ELR (cell line): ENCODE measurements at regions not wholly inside any gene's neighbourhood (a gene's known extent, or its start where the extent isn't known, plus 50 kb on each side); places are given as distances from the start of the nearest gene placed in this dataset.
"Not testable (repeated sequence)": the region's sequence is repeated elsewhere in the genome, so short reads cannot be mapped to it uniquely, and the experiment has no call there.

Source experiments
- DNase-seq: peaks from one replicate; pipeline ENCODE4 v3.0.0-alpha.2; 2015; ENCODE audit warnings: low read depth

- DNase-seq = no peak
Observed at GRCh38 chr17:71872843-71873485, 247.9 kb upstream of the SOX9 start.

GRCh38 chr17:71874773-71875172 is 246.0 kb upstream of the SOX9 start:
- DNase-seq = not testable (repeated sequence)

GRCh38 chr17:71878271-71878670 is 242.5 kb upstream of the SOX9 start:
- DNase-seq = no peak

DNA sequence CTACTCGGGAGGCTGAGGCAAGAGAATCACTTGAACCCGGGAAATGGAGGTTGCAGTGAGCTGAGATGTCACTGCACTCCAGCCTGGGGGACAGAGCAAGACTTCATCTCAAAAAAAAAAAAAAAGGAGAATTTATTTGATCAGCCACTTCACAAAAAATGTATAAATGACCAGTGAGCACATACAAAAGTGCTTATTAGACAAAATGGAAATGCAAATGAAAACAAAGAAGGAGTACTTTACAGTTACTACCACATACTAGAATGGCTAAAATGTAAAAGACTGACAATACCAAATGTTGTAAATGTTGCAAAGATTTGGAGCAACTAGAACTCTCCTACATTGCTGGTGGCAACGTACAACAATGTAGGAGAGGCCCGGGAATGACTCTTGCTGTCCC is 241.8 kb upstream of the SOX9 start:
- no peak for DNase-seq

DNA sequence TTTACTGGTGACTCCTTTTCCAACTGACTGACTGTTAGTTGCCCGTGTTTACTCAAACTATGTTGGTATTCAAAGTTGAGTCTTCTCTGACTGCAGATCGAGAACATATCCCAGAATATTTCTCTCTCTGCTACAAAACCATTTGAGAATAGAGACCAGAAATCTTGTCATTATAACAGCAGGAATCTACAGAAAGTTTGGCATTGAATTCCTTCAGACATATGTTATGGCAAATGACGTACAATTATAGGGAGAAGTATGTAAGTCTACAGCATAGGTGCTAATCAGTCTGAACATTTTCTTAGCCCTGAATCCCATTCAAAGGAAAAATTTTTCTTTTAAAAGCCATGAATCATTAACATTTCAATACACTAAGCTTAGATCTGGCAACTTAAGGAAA is 239.8 kb upstream of the SOX9 start:
- DNase-seq = no peak

DNA sequence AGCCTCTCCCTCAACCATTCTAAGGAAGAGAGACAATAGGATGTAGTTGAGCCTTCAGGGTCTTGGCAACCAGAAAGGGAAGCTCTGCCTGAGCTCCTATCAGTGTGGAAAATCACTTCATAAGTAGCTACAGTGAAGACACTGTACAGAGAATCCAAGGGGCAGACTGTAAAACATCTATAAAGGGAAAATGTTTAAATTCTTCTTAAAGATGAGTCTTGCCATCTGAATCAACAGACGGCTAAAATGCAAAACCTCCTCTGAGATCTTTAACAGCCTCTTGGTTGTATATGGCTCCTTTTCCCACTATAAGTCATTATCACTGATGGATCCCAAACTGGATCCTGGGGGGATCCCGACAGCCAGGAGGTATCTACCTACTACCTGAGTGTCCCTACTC is 239.2 kb upstream of the SOX9 start:
- no peak for DNase-seq

DNA sequence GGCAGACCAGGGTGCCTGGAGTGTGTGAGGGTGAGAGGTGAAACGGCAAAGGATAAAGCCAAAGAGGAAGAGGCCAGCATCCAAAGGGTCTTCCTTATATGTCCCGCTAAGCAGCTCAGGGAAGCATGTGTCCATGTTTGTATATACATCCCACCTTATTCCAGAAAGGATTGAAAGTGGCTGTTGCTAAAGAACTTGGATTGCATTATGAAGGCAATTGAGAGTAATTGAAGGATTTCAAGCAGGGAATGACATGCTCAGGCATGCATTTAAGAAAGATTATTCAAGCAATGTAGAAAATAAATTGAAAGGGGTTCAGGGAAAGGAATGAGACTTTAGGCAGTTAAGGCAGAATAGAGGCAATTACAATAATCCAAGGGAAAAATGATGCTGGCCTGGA is 237.6 kb upstream of the SOX9 start:
- no peak for DNase-seq

DNA sequence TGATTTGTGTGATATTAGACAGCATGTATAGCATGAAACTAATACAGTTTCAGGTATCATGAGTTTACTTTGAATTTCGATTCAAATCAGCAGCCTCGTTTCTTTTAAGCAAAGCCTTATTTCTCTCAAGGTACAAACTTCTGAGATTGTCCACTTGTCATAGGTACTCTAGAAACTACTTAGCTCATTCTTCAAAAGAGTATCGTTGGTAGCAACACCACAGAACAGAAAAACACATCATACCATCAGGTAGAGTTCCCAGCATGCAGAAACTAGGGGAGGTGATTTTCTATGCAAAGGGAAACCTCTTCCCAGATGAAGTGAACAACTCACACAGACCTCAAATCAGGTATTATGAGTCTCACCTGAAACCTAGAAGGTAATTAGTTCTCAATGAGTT is 237.0 kb upstream of the SOX9 start:
- no peak for DNase-seq

DNA sequence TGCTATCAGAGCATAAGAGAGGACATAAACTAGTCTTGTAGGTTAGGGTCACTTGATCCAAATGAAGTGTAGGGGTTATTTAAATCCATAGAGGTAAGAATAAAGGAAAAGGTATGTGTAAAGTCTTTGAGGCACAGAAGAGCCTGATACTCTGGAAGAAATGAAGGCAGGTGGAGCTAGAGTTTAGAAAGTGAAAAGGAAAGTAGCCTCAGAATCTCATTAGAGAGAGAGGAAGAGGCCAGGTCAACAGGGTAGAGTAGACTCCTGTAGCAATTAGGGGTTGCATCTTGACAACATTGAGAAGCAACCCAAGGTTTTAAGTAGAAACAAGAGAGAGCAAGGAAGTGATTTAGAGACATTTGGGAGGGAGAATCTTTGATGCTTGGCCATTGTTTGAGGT is 235.2 kb upstream of the SOX9 start:
- DNase-seq = no peak

DNA sequence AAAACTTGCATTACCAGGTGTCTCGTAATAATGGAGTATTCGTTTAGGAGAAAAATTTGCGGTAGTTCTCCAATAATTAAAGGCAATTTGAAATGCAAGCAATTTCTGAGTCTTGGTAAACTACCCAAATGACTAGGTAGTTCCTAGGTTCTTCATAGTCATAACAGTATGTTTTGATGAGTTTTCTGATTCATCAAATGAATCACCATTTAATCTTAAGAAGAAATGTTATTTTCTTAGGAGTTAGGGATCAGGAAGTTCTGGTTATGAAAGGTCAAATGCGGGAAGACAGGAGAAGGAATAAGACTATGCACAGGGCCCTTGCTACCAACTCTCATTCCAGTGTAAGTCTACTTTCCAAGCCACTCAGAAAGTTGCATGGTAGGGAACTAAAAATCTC is 221.5 kb upstream of the SOX9 start:
- peak; percentile 92 for DNase-seq

DNA sequence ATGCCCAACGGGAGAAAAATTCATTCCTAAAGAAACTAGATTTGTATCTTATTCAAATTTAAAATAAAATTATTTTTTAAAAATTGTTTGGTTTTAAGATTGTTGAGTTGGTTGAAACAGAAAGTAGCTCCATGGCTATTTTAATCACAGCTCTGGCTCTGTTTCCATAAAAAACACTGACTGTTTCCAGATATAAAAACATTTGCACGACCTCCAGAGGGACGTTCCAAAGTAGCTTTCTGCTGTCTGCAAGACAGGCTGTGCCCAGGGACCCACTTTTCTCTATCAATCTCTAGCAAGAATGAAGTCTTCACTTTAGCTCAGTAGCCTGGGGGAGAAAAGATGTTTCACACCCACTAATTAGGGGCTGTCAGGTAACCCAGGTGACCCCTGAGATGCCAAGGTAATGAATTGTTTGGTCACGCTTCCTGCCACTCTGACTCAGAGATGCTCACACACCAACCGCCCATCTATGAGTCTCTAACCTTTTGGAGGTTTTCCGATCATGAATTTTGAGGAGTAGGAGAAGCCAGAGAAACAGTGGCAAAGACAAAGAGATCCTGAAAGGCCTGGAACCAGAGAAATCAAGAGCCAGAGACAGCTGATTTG is 220.1 kb upstream of the SOX9 start:
- peak; percentile 96 for DNase-seq

DNA sequence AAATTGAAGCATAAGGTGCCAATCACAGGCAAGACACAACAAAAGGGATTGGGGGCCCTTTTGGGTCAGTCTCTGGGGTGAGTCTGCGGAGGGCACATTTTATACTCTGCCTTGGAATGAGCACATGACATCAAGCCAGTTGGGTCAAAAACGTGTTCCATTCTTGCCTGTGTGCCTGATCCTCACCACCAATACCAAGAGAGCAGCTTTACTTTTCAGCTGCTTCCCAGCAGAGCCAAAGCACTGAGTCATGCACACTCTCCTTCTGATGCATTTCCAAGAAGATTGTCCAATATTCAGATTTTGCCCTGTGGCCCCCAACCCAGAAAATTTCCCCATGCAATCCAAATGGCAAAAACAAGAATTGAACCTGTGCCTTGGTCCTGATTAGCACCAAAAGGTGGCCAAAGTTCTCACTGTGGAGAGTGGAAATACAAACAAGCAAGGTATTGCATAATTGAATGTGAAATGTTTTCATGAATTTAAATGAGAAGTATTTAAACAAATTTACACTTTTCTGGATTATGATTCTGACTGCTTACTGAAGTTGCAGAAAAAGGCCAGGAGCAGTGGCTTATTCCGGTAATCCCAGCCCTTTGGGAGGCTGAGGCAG is 217.8 kb upstream of the SOX9 start:
- peak; percentile 60 for DNase-seq

GRCh38 chr17:71905376-71906031 is 215.3 kb upstream of the SOX9 start:
- DNase-seq = no peak

- no peak for DNase-seq
Observed at GRCh38 chr17:71909155-71909554, 211.7 kb upstream of the SOX9 start.

- DNase-seq = no peak
Observed at GRCh38 chr17:71910002-71910401, 210.8 kb upstream of the SOX9 start.

GRCh38 chr17:71914042-71914441 is 206.8 kb upstream of the SOX9 start:
- no peak for DNase-seq

DNA sequence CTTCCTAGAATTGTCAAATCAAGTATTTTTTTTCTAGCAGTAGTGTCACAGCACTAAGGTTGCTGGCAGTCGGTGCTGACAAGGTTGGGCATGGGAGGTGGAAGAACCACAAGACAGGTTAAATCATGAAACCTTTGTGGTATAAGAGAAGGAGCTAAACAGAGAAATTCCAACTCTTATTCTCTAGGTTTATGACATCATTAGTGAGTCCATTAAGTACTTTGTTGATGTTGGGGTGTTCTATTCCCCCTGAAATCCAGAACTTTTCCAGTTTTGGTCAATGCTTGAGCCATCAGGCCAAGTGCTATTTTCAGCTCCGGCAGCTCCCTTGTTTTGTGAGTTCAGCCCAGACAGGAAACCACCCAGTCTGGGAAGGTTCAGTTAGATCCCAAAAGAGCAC is 206.0 kb upstream of the SOX9 start:
- DNase-seq = no peak

- DNase-seq = peak; percentile 37
Observed at GRCh38 chr17:71917715-71918114, 203.1 kb upstream of the SOX9 start.

DNA sequence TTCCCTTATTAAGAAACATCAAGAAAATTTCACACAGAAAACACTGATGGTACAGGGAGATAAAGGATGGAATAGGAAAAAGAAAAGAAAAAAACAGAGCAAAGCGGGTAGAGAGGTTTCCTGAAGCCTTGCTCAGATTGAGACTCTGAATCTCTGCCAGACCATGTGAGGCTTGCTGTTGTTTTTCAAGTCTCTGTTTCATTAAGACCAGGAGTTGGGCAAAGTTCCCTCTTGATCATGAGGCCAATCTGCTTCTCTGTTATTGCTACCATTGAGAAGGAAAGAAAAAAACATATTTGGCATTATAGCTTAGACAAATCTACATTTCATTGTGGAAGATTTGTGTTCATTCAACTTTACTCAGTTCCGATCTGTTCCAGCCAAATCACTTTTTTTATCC is 201.6 kb upstream of the SOX9 start:
- DNase-seq = no peak

GRCh38 chr17:71919896-71920295 is 200.9 kb upstream of the SOX9 start:
- DNase-seq = no peak

GRCh38 chr17:71921796-71922195 is 199.0 kb upstream of the SOX9 start:
- peak; percentile 35 for DNase-seq

- DNase-seq = peak; percentile 96
Observed at GRCh38 chr17:71922439-71922838, 198.4 kb upstream of the SOX9 start.

GRCh38 chr17:71926746-71927398 is 193.9 kb upstream of the SOX9 start:
- DNase-seq = no peak
